ENCODE measurements at regions not wholly inside any gene's neighbourhood (a gene's known extent, or its start where the extent isn't known, plus 50 kb on each side); places are given as distances from the start of the nearest gene placed in this dataset.

- Histone ChIP-seq H3K36me3 (ENCODE audit: insufficient read depth) (no peaks in the 10 kb centered on the region), H3K27ac (ENCODE audit: low read depth) (no peak overlapping the region), H3K4me2 (no peak overlapping the region), H3K4me3 (no peak overlapping the region), H3F3A (replicated peaks; ENCODE audit: low read depth) (no peaks in the 10 kb centered on the region), H3K4me1 (ENCODE audit: insufficient read depth) (no peaks in the 10 kb centered on the region), H3K79me2 (replicated peaks; ENCODE audit: insufficient read depth) (no peaks in the 10 kb centered on the region), H2AFZ (no peak overlapping the region), H3K9me2 (ENCODE audit: insufficient read depth) (peaks cover 9% of the 10 kb centered on the region; the same call in 1 of the 2 replicates), H4K20me1 (replicated peaks; ENCODE audit: insufficient read depth) (no peaks in the 10 kb centered on the region), H3K27me3 (ENCODE audit: insufficient read depth) (no peaks in the 10 kb centered on the region)
- ATAC-seq, result no peak
- Mint-ChIP-seq H3K4me3 (no peak overlapping the region), H3K4me1 (peaks cover 9% of the 10 kb centered on the region), H3K27me3 (ENCODE audit: insufficient read depth, low read depth, poor library complexity) (peaks cover 6% of the 10 kb centered on the region), H3K36me3 (ENCODE audit: low read depth) (no peaks in the 10 kb centered on the region), H3K27ac (no peak overlapping the region), H3K9me3 (no peaks in the 10 kb centered on the region)
- DNase-seq (ENCODE audit: low spot score), result no peak
- TF ChIP-seq ZNF114 (CRISPR knock-in tag; IDR thresholded peaks at IDR 0.05), result no peak
- no peak for TF ChIP-seq STAT1 (IDR thresholded peaks at IDR 0.05; ENCODE audit: unreplicated experiment)
- TF ChIP-seq ZNF331 (CRISPR knock-in tag; IDR thresholded peaks at IDR 0.05; ENCODE audit: low read depth), result no peak
- no peak for TF ChIP-seq EZH2 (IDR thresholded peaks at IDR 0.05; ENCODE audit: low read depth, unreplicated experiment)
- TF ChIP-seq, protein P1, sequence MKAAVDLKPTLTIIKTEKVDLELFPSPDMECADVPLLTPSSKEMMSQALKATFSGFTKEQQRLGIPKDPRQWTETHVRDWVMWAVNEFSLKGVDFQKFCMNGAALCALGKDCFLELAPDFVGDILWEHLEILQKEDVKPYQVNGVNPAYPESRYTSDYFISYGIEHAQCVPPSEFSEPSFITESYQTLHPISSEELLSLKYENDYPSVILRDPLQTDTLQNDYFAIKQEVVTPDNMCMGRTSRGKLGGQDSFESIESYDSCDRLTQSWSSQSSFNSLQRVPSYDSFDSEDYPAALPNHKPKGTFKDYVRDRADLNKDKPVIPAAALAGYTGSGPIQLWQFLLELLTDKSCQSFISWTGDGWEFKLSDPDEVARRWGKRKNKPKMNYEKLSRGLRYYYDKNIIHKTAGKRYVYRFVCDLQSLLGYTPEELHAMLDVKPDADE (IDR thresholded peaks at IDR 0.05), result no peak
- TF ChIP-seq EZH2phosphoT487 (IDR thresholded peaks at IDR 0.05; ENCODE audit: unreplicated experiment), result no peak
- no peak for TF ChIP-seq CREB1 (CRISPR knock-in tag; IDR thresholded peaks at IDR 0.05; ENCODE audit: low read depth)
- no peak for TF ChIP-seq POLR2AphosphoS5 (IDR thresholded peaks at IDR 0.05; ENCODE audit: low read depth)
- TF ChIP-seq, protein P2, sequence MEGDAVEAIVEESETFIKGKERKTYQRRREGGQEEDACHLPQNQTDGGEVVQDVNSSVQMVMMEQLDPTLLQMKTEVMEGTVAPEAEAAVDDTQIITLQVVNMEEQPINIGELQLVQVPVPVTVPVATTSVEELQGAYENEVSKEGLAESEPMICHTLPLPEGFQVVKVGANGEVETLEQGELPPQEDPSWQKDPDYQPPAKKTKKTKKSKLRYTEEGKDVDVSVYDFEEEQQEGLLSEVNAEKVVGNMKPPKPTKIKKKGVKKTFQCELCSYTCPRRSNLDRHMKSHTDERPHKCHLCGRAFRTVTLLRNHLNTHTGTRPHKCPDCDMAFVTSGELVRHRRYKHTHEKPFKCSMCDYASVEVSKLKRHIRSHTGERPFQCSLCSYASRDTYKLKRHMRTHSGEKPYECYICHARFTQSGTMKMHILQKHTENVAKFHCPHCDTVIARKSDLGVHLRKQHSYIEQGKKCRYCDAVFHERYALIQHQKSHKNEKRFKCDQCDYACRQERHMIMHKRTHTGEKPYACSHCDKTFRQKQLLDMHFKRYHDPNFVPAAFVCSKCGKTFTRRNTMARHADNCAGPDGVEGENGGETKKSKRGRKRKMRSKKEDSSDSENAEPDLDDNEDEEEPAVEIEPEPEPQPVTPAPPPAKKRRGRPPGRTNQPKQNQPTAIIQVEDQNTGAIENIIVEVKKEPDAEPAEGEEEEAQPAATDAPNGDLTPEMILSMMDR (conservative IDR thresholded peaks at IDR 0.05; ENCODE audit: low read depth in 2 of 2), result no peak
- no peak for TF ChIP-seq ZNF462 (CRISPR knock-in tag; IDR thresholded peaks at IDR 0.05)
- TF ChIP-seq JUNB (IDR thresholded peaks at IDR 0.05; ENCODE audit: unreplicated experiment), result no peak
- no peak for TF ChIP-seq NANOG (IDR thresholded peaks at IDR 0.05; ENCODE audit: borderline replicate concordance)
- TF ChIP-seq, protein P3, sequence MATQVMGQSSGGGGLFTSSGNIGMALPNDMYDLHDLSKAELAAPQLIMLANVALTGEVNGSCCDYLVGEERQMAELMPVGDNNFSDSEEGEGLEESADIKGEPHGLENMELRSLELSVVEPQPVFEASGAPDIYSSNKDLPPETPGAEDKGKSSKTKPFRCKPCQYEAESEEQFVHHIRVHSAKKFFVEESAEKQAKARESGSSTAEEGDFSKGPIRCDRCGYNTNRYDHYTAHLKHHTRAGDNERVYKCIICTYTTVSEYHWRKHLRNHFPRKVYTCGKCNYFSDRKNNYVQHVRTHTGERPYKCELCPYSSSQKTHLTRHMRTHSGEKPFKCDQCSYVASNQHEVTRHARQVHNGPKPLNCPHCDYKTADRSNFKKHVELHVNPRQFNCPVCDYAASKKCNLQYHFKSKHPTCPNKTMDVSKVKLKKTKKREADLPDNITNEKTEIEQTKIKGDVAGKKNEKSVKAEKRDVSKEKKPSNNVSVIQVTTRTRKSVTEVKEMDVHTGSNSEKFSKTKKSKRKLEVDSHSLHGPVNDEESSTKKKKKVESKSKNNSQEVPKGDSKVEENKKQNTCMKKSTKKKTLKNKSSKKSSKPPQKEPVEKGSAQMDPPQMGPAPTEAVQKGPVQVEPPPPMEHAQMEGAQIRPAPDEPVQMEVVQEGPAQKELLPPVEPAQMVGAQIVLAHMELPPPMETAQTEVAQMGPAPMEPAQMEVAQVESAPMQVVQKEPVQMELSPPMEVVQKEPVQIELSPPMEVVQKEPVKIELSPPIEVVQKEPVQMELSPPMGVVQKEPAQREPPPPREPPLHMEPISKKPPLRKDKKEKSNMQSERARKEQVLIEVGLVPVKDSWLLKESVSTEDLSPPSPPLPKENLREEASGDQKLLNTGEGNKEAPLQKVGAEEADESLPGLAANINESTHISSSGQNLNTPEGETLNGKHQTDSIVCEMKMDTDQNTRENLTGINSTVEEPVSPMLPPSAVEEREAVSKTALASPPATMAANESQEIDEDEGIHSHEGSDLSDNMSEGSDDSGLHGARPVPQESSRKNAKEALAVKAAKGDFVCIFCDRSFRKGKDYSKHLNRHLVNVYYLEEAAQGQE (IDR thresholded peaks at IDR 0.05; ENCODE audit: unreplicated experiment), result no peak
Observed at GRCh38 chr9:108168236-108168850, 678.8 kb upstream of the KLF4 start.

Measured in GM23338 (cell line).